Keratinocyte (primary cell): ENCODE measurements at regions not wholly inside any gene's neighbourhood (a gene's known extent, or its start where the extent isn't known, plus 50 kb on each side); places are given as distances from the start of the nearest gene placed in this dataset.
A peak's percentile ranks its signal among the peaks of the same experiment; 100 is the strongest.

Experiments
- DNase-seq: peaks from one replicate; pipeline ENCODE4 v3.0.0-alpha.2; 2011; ENCODE audit warnings: low read depth, missing footprints, low spot score
- FAIRE-seq: peaks from 2 replicates; lab custom pipeline; 2011; peaks lifted over from hg19 to GRCh38; lab: Jason Lieb, UNC
- H2AFZ ChIP-seq: 2 replicates; pipeline ENCODE4 v1.6.0; 2012; ENCODE audit warnings: low read length, control low read depth, inconsistent platforms; ENCODE audit not compliant: control insufficient read depth
- H3K27ac ChIP-seq: 2 replicates; pipeline ENCODE4 v1.5.1; 2011; ENCODE audit warnings: low read length; ENCODE audit not compliant: control insufficient read depth, insufficient read depth
- H3K27me3 ChIP-seq: 3 replicates; pipeline ENCODE4 v1.6.0; 2011; ENCODE audit warnings: low read length; ENCODE audit not compliant: control insufficient read depth, insufficient read depth; ENCODE audit errors: extremely low read depth
- H3K36me3 ChIP-seq, 2 experiments: 2 replicates in 1 of 2; 3 replicates in 1 of 2; pipeline ENCODE4 v1.5.1; 2011; ENCODE audit warnings: low read length in 2 of 2, mild to moderate bottlenecking in 1 of 2; ENCODE audit not compliant: control insufficient read depth in 2 of 2, insufficient read depth in 2 of 2; ENCODE audit errors: extremely low read depth in 1 of 2
- H3K4me1 ChIP-seq: 3 replicates; pipeline ENCODE4 v1.5.1; 2011; ENCODE audit warnings: low read length; ENCODE audit not compliant: control insufficient read depth, insufficient read depth; ENCODE audit errors: extremely low read depth
- H3K4me2 ChIP-seq: 3 replicates; pipeline ENCODE4 v1.6.0; 2011; ENCODE audit warnings: low read depth, low read length; ENCODE audit not compliant: control insufficient read depth, insufficient read depth; ENCODE audit errors: extremely low read depth
- H3K4me3 ChIP-seq, 3 experiments: fragments of 200-600 bp in 1 of 3; sonication (generic) in 1 of 3; 2 replicates in 2 of 3; 3 replicates in 1 of 3; pipeline ENCODE4 v1.5.1; 2011 to 2016; ENCODE audit warnings: low read length in 3 of 3, mild to moderate bottlenecking in 3 of 3, control low read depth in 2 of 3, inconsistent platforms in 1 of 3, low read depth in 1 of 3, mixed read lengths in 1 of 3, mixed run types in 1 of 3, moderate library complexity in 1 of 3; ENCODE audit not compliant: control insufficient read depth in 2 of 3, insufficient read depth in 2 of 3; ENCODE audit errors: extremely low read depth in 1 of 3
- H3K79me2 ChIP-seq: 2 replicates; pipeline ENCODE4 v1.6.0; 2012; ENCODE audit warnings: low read length; ENCODE audit not compliant: control insufficient read depth, insufficient read depth
- H3K9ac ChIP-seq: 3 replicates; pipeline ENCODE4 v1.6.0; 2011; ENCODE audit warnings: low read length; ENCODE audit not compliant: control insufficient read depth, insufficient read depth; ENCODE audit errors: extremely low read depth
- H3K9me1 ChIP-seq: 3 replicates; pipeline ENCODE4 v1.6.0; 2011; ENCODE audit warnings: low read length; ENCODE audit not compliant: control insufficient read depth, insufficient read depth; ENCODE audit errors: extremely low read depth
- H3K9me3 ChIP-seq: 2 replicates; pipeline ENCODE4 v1.5.1; 2012; ENCODE audit warnings: low read depth, low read length; ENCODE audit not compliant: control insufficient read depth
- H4K20me1 ChIP-seq: 3 replicates; pipeline ENCODE4 v1.6.0; 2011; ENCODE audit warnings: low read length; ENCODE audit not compliant: control insufficient read depth, insufficient read depth; ENCODE audit errors: extremely low read depth
- CTCF ChIP-seq, 3 experiments: IDR thresholded peaks in 1 of 3; conservative IDR thresholded peaks in 1 of 3; optimal IDR thresholded peaks in 1 of 3; 2 replicates in 2 of 3; 3 replicates in 1 of 3; pipeline versions ENCODE3 to v1.5.1; 2011; ENCODE audit warnings: low read length in 3 of 3, mild to moderate bottlenecking in 3 of 3, moderate library complexity in 2 of 3, control low read depth in 1 of 3, inconsistent platforms in 1 of 3; ENCODE audit not compliant: insufficient read depth in 2 of 3; ENCODE audit errors: extremely low read depth in 1 of 3
- EZH2 ChIP-seq: IDR thresholded peaks from one replicate; pipeline ENCODE4 v1.6.1; 2012; ENCODE audit warnings: inconsistent platforms, mild to moderate bottlenecking, low read length, moderate library complexity
- dilution Hi-C: fragments of 300-500 bp; cut with MboI; formaldehyde crosslinking; loops from one replicate; pipeline ENCODE4 v1.7.0; 2020; ENCODE audit warnings: low sequenced_read_pairs; ENCODE audit not compliant: extremely low pct_ligation_motif_present

DNA sequence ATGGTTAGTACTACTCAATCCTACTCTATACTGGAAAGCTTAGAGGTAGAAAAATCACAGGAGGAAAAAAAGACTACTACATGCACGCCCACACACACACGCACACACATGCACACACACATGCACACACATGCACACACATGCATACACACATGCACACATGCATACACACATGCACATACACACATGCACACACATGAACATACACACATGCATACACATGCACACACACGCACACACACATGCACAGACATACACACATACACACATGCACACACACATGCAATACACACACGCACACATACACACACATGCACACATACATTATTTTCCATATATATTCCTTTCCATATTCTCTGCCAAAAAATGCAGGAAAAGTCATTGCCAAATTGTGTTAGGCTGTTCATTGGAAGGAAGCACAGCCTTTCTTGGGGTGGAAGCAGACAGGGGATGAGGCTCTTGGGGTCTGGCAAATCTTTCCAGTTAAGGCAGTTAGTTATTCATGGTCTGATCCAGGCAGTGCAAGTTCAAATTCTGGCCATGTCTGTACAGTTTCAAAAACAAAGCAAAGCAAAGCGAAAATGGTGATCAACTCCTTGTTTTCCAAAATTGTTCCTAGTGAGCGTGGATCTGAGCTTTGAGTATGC is 187.9 kb upstream of the EGFLAM start:
- peaks cover 8% of the 10 kb centered on the region for H3K4me1 ChIP-seq
- dilution Hi-C loops = no loop called here

GRCh38 chr5:38069360-38069759 is 189.0 kb upstream of the EGFLAM start:
- peak overlapping the region; percentile 33 for H3K27ac ChIP-seq
- DNase-seq = peak; percentile 25

More for the DNA sequence above, 187.9 kb upstream of the EGFLAM start:
- Histone ChIP-seq H3K4me3 (no peak overlapping the region), H3K4me2 (no peak overlapping the region), H4K20me1 (no peaks in the 10 kb centered on the region), H3K27ac (no peak overlapping the region), H3K79me2 (no peaks in the 10 kb centered on the region), H3K9me3 (no peaks in the 10 kb centered on the region), H3K9ac (no peak overlapping the region), H3K27me3 (no peaks in the 10 kb centered on the region), H2AFZ (no peak overlapping the region), H3K36me3 (no peaks in the 10 kb centered on the region), H3K9me1 (no peaks in the 10 kb centered on the region)
- TF ChIP-seq EZH2 (no peak), CTCF (optimal IDR thresholded peaks at IDR 0.05 in 1 of 3, IDR thresholded peaks at IDR 0.05 in 1 of 3, conservative IDR thresholded peaks at IDR 0.05 in 1 of 3; ENCODE audit: extremely low read depth in 1 of 3, insufficient read depth in 2 of 3, low read length in 3 of 3) (no peak)
- DNase-seq (no peak), FAIRE-seq (no peak)

More at GRCh38 chr5:38069360-38069759, 189.0 kb upstream of the EGFLAM start:
- H3K9me3 ChIP-seq = no peaks in the 10 kb centered on the region
- H3K79me2 ChIP-seq = no peaks in the 10 kb centered on the region
- no peak overlapping the region for H3K4me3 ChIP-seq
- dilution Hi-C loops = no loop called here
- H3K36me3 ChIP-seq = no peaks in the 10 kb centered on the region
- no peaks in the 10 kb centered on the region for H3K9me1 ChIP-seq
- H3K4me1 ChIP-seq = peaks cover 8% of the 10 kb centered on the region
- no peaks in the 10 kb centered on the region for H3K27me3 ChIP-seq
- TF ChIP-seq CTCF (optimal IDR thresholded peaks at IDR 0.05 in 1 of 3, IDR thresholded peaks at IDR 0.05 in 1 of 3, conservative IDR thresholded peaks at IDR 0.05 in 1 of 3; ENCODE audit: extremely low read depth in 1 of 3, insufficient read depth in 2 of 3, low read length in 3 of 3) (no peak), EZH2 (no peak)
- H3K9ac ChIP-seq = no peak overlapping the region
- no peaks in the 10 kb centered on the region for H4K20me1 ChIP-seq
- no peak overlapping the region for H3K4me2 ChIP-seq
- FAIRE-seq = peak; percentile 68
- H2AFZ ChIP-seq = no peak overlapping the region
